GM12878 (cell line): ENCODE measurements at regions not wholly inside any gene's neighbourhood (a gene's known extent, or its start where the extent isn't known, plus 50 kb on each side); places are given as distances from the start of the nearest gene placed in this dataset.
"Not testable (repeated sequence)": the region's sequence is repeated elsewhere in the genome, so short reads cannot be mapped to it uniquely, and the experiment has no call there.

Experiments
- ATAC-seq: fragments of 200-7000 bp; cut with Tn5 transposase; 3 replicates; pipeline ENCODE4 v1.9.1; 2020; ENCODE audit warnings: mild to moderate bottlenecking, moderate library complexity
- BruUV-seq: library from RNA; stranded (reverse); fragments of 400-500 nt; replicated peaks from 2 replicates; lab custom pipeline; 2021; lab: Mats Ljungman, UMichigan
- CTCF ChIA-PET: fragments of 300-600 bp; sonication (Branson Sonifier 250); formaldehyde crosslinking; extraction: SDS; loops from one replicate; lab custom pipeline; 2021; ENCODE audit warnings: inconsistent platforms; lab: Yijun Ruan, JAX
- POLR2A ChIA-PET: fragments of 350-600 bp; formaldehyde crosslinking; extraction: SDS; loops from one replicate; lab custom pipeline; 2021; ENCODE audit warnings: inconsistent platforms; lab: Charles Lee
- RAD21 ChIA-PET: fragments of 300-600 bp; sonication (Branson Sonifier 250); formaldehyde crosslinking; loops from one replicate; lab custom pipeline; 2023; ENCODE audit warnings: antibody characterized with exemption; ENCODE audit not compliant: unreplicated experiment; lab: Charles Lee
- SMC1A ChIA-PET: fragments of 300-600 bp; sonication (Branson Sonifier 250); formaldehyde crosslinking; loops from one replicate; lab custom pipeline; 2023; ENCODE audit not compliant: unreplicated experiment, uncharacterized antibody; lab: Charles Lee
- DNase-seq: peaks from one replicate; pipeline ENCODE4 v3.0.0-alpha.2; 2011; ENCODE audit warnings: low read depth, low spot score
- FAIRE-seq: peaks from 3 replicates; lab custom pipeline; 2011; peaks lifted over from hg19 to GRCh38; lab: Jason Lieb, UNC
- H2AFZ ChIP-seq: 2 replicates; pipeline ENCODE4 v1.6.0; 2011; ENCODE audit warnings: low read depth, low read length, control low read depth; ENCODE audit not compliant: control insufficient read depth
- H3K27ac ChIP-seq: 2 replicates; pipeline ENCODE4 v1.5.1; 2011; ENCODE audit warnings: control low read depth; ENCODE audit not compliant: control insufficient read depth, insufficient read depth
- H3K27me3 ChIP-seq, 2 experiments: replicated peaks in 1 of 2; 2 replicates each; pipeline versions ENCODE4 v1.6.0 to v1.6.1; 2011; ENCODE audit warnings: low read length in 1 of 2; ENCODE audit not compliant: control insufficient read depth in 2 of 2, insufficient read depth in 2 of 2
- H3K36me3 ChIP-seq, 2 experiments: 2 replicates each; pipeline ENCODE4 v1.5.1; 2011; ENCODE audit warnings: low read length in 1 of 2; ENCODE audit not compliant: control insufficient read depth in 2 of 2, insufficient read depth in 2 of 2
- H3K4me1 ChIP-seq: 2 replicates; pipeline ENCODE4 v1.6.1; 2011; ENCODE audit warnings: mild to moderate bottlenecking, low read length, moderate library complexity, mixed read lengths; ENCODE audit not compliant: control insufficient read depth, insufficient read depth
- H3K4me2 ChIP-seq: 2 replicates; pipeline ENCODE4 v1.6.0; 2011; ENCODE audit warnings: control low read depth; ENCODE audit not compliant: control insufficient read depth, insufficient read depth
- H3K4me3 ChIP-seq: fragments of 200-600 bp; sonication (generic); 2 replicates; pipeline ENCODE4 v1.5.1; 2016
- H3K79me2 ChIP-seq: 2 replicates; pipeline ENCODE4 v1.6.0; 2011; ENCODE audit warnings: low read length; ENCODE audit not compliant: control insufficient read depth, insufficient read depth
- H3K9ac ChIP-seq: 2 replicates; pipeline ENCODE4 v1.8.0; 2011; ENCODE audit warnings: low read length, control low read depth, mixed read lengths; ENCODE audit not compliant: control insufficient read depth, insufficient read depth
- H3K9me3 ChIP-seq: replicated peaks from 3 replicates; pipeline ENCODE4 v1.5.1; 2011; ENCODE audit warnings: mild to moderate bottlenecking, low read length; ENCODE audit not compliant: control insufficient read depth, insufficient read depth
- H4K20me1 ChIP-seq: 2 replicates; pipeline ENCODE4 v1.6.0; 2011; ENCODE audit not compliant: control insufficient read depth, insufficient read depth
- BHLHE40 ChIP-seq, 2 experiments: fragments of 450-650 bp in 1 of 2; IDR thresholded peaks; 2 replicates each; pipeline ENCODE4 v1.6.1; 2011 to 2017; ENCODE audit warnings: low read depth in 2 of 2, borderline replicate concordance in 1 of 2, improper control_type of control experiment in 1 of 2, low read length in 1 of 2, mild to moderate bottlenecking in 1 of 2
- BRCA1 ChIP-seq: IDR thresholded peaks from 2 replicates; pipeline ENCODE4 v1.6.1; 2011; ENCODE audit warnings: low read depth, low read length, improper control_type of control experiment
- CHD1 ChIP-seq: IDR thresholded peaks from 2 replicates; pipeline ENCODE4 v1.6.1; 2012; ENCODE audit warnings: low read depth, low read length, improper control_type of control experiment
- E2F4 ChIP-seq: IDR thresholded peaks from 2 replicates; pipeline ENCODE4 v1.6.1; 2012; ENCODE audit warnings: low read depth, low read length, improper control_type of control experiment
- EP300 ChIP-seq, 2 experiments: fragments of 150-350 bp in 1 of 2; IDR thresholded peaks; 2 replicates each; pipeline ENCODE4 v1.6.1; 2011 to 2012; ENCODE audit warnings: low read depth in 2 of 2, low read length in 2 of 2, borderline replicate concordance in 1 of 2, improper control_type of control experiment in 1 of 2, inconsistent platforms in 1 of 2; ENCODE audit not compliant: control insufficient read depth in 1 of 2
- MYB ChIP-seq: fragments of 150-350 bp; IDR thresholded peaks from 2 replicates; pipeline ENCODE4 v1.6.1; 2014; ENCODE audit warnings: mild to moderate bottlenecking, low read depth, low read length, borderline replicate concordance
- NFIC ChIP-seq: IDR thresholded peaks from 2 replicates; pipeline ENCODE4 v1.6.1; 2012; ENCODE audit warnings: low read depth, mild to moderate bottlenecking, inconsistent platforms, low read length, moderate library complexity
- NR2C1 ChIP-seq: fragments of 450-650 bp; IDR thresholded peaks from 2 replicates; pipeline ENCODE4 v1.6.1; 2017; ENCODE audit warnings: antibody characterized with exemption, mild to moderate bottlenecking, moderate library complexity
- PKNOX1 ChIP-seq: fragments of 450-650 bp; IDR thresholded peaks from 2 replicates; pipeline ENCODE4 v1.6.1; 2016; ENCODE audit warnings: mild to moderate bottlenecking
- RAD21 ChIP-seq: IDR thresholded peaks from 2 replicates; pipeline ENCODE4 v1.6.1; 2011; ENCODE audit warnings: mild to moderate bottlenecking, low read depth, low read length, moderate library complexity; ENCODE audit not compliant: insufficient read depth
- SMAD1 ChIP-seq: fragments of 450-650 bp; IDR thresholded peaks from 2 replicates; pipeline ENCODE4 v1.6.1; 2018; ENCODE audit warnings: mild to moderate bottlenecking, low read depth; ENCODE audit not compliant: partially characterized antibody
- SMARCA5 ChIP-seq: fragments of 450-650 bp; IDR thresholded peaks from 2 replicates; pipeline ENCODE4 v1.6.1; 2017; ENCODE audit warnings: mild to moderate bottlenecking
- TAF1 ChIP-seq: IDR thresholded peaks from 2 replicates; pipeline ENCODE4 v1.6.1; 2011; ENCODE audit warnings: mild to moderate bottlenecking, low read depth, low read length, borderline replicate concordance
- TCF7 ChIP-seq: IDR thresholded peaks from 2 replicates; pipeline ENCODE4 v1.6.1; 2014; ENCODE audit warnings: antibody characterized with exemption, borderline replicate concordance
- ZNF207 ChIP-seq: fragments of 450-650 bp; IDR thresholded peaks from 2 replicates; pipeline ENCODE4 v1.6.1; 2014; ENCODE audit warnings: antibody characterized with exemption, mild to moderate bottlenecking, borderline replicate concordance
- ZNF384 ChIP-seq: IDR thresholded peaks from 2 replicates; pipeline ENCODE4 v1.6.1; 2012; ENCODE audit warnings: low read depth, mild to moderate bottlenecking, low read length, improper control_type of control experiment, borderline replicate concordance
- WGBS: methylation state at CpG from one replicate; pipeline ENCODE4 v1.1.6; 2016; ENCODE audit warnings: low lambda C conversion rate; ENCODE audit not compliant: insufficient replicate concordance, insufficient coverage; ENCODE audit errors: missing lambda C conversion rate; 5-methylcytosine and 5-hydroxymethylcytosine counted together
- in situ Hi-C: fragments of 300-500 bp; cut with MboI; formaldehyde crosslinking; loops from 9 replicates; pipeline ENCODE4 v1.14.3; 2018; ENCODE audit warnings: mixed read lengths
- intact Hi-C: fragments of 100-400 bp; cut with micrococcal nuclease; formaldehyde crosslinking; loops from one replicate; pipeline ENCODE4 v1.14.2; 2022; ENCODE audit not compliant: unreplicated experiment
- TF ChIP-seq, protein P1 (sequence below): fragments of 450-650 bp; IDR thresholded peaks from 2 replicates; pipeline ENCODE4 v1.6.1; 2014; ENCODE audit warnings: mild to moderate bottlenecking

GRCh38 chr15:59762558-59762957 lies 73.4 kb upstream of the BNIP2 start:
- intact Hi-C loops (no loop called here), in situ Hi-C loops (no loop called here)
- no peak overlapping the region for H3K27ac ChIP-seq
- CTCF ChIA-PET = no interaction called here
- H3K9me3 ChIP-seq = no peaks in the 10 kb centered on the region
- RAD21 ChIA-PET = no interaction called here
- H3K9ac ChIP-seq = no peak overlapping the region
- no peaks in the 10 kb centered on the region; a peak in 2 of 4 replicates for H3K27me3 ChIP-seq
- H2AFZ ChIP-seq = no peak overlapping the region
- no peak overlapping the region for H3K4me2 ChIP-seq
- no peak for TF ChIP-seq E2F4
- no peak for TF ChIP-seq ZNF207
- no peak for TF ChIP-seq PKNOX1
- no peak for TF ChIP-seq BRCA1
- no peak for TF ChIP-seq EP300 (IDR thresholded peaks at IDR 0.05; ENCODE audit: borderline replicate concordance in 1 of 2, control insufficient read depth in 1 of 2, low read depth in 2 of 2, low read length in 2 of 2)
- TF ChIP-seq TAF1 = no peak
- TF ChIP-seq TCF7 = no peak
- no peak for TF ChIP-seq RAD21
- TF ChIP-seq SMAD1 = no peak
- no peak for TF ChIP-seq NR2C1
- TF ChIP-seq SMARCA5 = no peak
- TF ChIP-seq MYB = no peak
- TF ChIP-seq ZNF384 = no peak
- no peak for TF ChIP-seq CHD1
- TF ChIP-seq, protein P1, sequence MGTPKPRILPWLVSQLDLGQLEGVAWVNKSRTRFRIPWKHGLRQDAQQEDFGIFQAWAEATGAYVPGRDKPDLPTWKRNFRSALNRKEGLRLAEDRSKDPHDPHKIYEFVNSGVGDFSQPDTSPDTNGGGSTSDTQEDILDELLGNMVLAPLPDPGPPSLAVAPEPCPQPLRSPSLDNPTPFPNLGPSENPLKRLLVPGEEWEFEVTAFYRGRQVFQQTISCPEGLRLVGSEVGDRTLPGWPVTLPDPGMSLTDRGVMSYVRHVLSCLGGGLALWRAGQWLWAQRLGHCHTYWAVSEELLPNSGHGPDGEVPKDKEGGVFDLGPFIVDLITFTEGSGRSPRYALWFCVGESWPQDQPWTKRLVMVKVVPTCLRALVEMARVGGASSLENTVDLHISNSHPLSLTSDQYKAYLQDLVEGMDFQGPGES = no peak
- no peak for TF ChIP-seq BHLHE40 (IDR thresholded peaks at IDR 0.05; ENCODE audit: borderline replicate concordance in 1 of 2, low read depth in 2 of 2, low read length in 1 of 2)
- TF ChIP-seq NFIC = no peak
- H3K79me2 ChIP-seq = no peaks in the 10 kb centered on the region
- DNase-seq (no peak), ATAC-seq (no peak), FAIRE-seq (no peak)
- no peaks in the 10 kb centered on the region for H3K4me1 ChIP-seq
- SMC1A ChIA-PET = no interaction called here
- 65% methylated on average over 3 of the region's 3 CpGs for WGBS
- POLR2A ChIA-PET = no interaction called here
- no peaks in the 10 kb centered on the region for H4K20me1 ChIP-seq
- H3K4me3 ChIP-seq = no peak overlapping the region
- BruUV-seq = no TSS peak
- H3K36me3 ChIP-seq = no peaks in the 10 kb centered on the region

GRCh38 chr15:59760256-59760655 lies 71.1 kb upstream of the BNIP2 start:
- H3K4me1 ChIP-seq, POLR2A ChIA-PET, H3K9me3 ChIP-seq, SMC1A ChIA-PET, H2AFZ ChIP-seq, intact Hi-C loops, RAD21 ChIA-PET, H3K27ac ChIP-seq, H3K4me2 ChIP-seq, H4K20me1 ChIP-seq, H3K36me3 ChIP-seq, BruUV-seq, ATAC-seq, H3K79me2 ChIP-seq, CTCF ChIA-PET, DNase-seq, in situ Hi-C loops, H3K27me3 ChIP-seq, H3K9ac ChIP-seq, H3K4me3 ChIP-seq, FAIRE-seq: not testable (repeated sequence)
- WGBS = 0% methylated on average over 2 of the region's 2 CpGs
